Transverse colon (tissue), 4 donors: ENCODE measurements at regions not wholly inside any gene's neighbourhood (a gene's known extent, or its start where the extent isn't known, plus 50 kb on each side); places are given as distances from the start of the nearest gene placed in this dataset.

Experiments
- CTCF ChIP-seq, 5 experiments: fragments of 200-600 bp in 3 of 5; fragments of 450-650 bp in 2 of 5; sonication (generic) in 3 of 5; IDR thresholded peaks; 1 replicate in 2 of 5; 2 replicates in 3 of 5; pipeline ENCODE4 v1.5.1; 2016 to 2017; ENCODE audit warnings: antibody characterized with exemption in 5 of 5, inconsistent platforms in 3 of 5, mild to moderate bottlenecking in 2 of 5, moderate library complexity in 1 of 5
- EP300 ChIP-seq: sonication (generic); formaldehyde crosslinking; IDR thresholded peaks from one replicate; pipeline ENCODE4 v1.6.1; 2017; ENCODE audit warnings: antibody characterized with exemption, low read depth
- POLR2A ChIP-seq: fragments of 450-650 bp; IDR thresholded peaks from one replicate; pipeline ENCODE4 v1.6.1; 2016; ENCODE audit warnings: antibody characterized with exemption, mild to moderate bottlenecking, moderate library complexity
- POLR2AphosphoS5 ChIP-seq, 3 donors: sonication (generic); formaldehyde crosslinking; IDR thresholded peaks; one replicate each; pipeline ENCODE4 v1.6.1; 2016; ENCODE audit warnings: antibody characterized with exemption in 3 of 3

- TF ChIP-seq CTCF (IDR thresholded peaks at IDR 0.05) (no peak), POLR2A (no peak), POLR2AphosphoS5 (IDR thresholded peaks at IDR 0.05) (no peak), EP300 (no peak)
Measured at GRCh38 chr3:162704799-162705385, 1208.3 kb downstream of the OTOL1 start.
